OCI-LY7 (cell line): ENCODE measurements at regions not wholly inside any gene's neighbourhood (a gene's known extent, or its start where the extent isn't known, plus 50 kb on each side); places are given as distances from the start of the nearest gene placed in this dataset.

Experiments used
- CTCF ChIP-seq: fragments of 200-600 bp; sonication (generic); conservative IDR thresholded peaks from 2 replicates; pipeline ENCODE4 v1.5.1; 2014; ENCODE audit warnings: mild to moderate bottlenecking, antibody characterized with exemption, low read length, moderate library complexity, mixed read lengths
- EZH2phosphoT487 ChIP-seq: fragments of 200-600 bp; sonication (generic); IDR thresholded peaks from 2 replicates; pipeline ENCODE4 v1.6.1; 2018; ENCODE audit warnings: low read depth, borderline replicate concordance, mild to moderate bottlenecking, mixed run types, antibody characterized with exemption, low read length, moderate library complexity, mixed read lengths

DNA sequence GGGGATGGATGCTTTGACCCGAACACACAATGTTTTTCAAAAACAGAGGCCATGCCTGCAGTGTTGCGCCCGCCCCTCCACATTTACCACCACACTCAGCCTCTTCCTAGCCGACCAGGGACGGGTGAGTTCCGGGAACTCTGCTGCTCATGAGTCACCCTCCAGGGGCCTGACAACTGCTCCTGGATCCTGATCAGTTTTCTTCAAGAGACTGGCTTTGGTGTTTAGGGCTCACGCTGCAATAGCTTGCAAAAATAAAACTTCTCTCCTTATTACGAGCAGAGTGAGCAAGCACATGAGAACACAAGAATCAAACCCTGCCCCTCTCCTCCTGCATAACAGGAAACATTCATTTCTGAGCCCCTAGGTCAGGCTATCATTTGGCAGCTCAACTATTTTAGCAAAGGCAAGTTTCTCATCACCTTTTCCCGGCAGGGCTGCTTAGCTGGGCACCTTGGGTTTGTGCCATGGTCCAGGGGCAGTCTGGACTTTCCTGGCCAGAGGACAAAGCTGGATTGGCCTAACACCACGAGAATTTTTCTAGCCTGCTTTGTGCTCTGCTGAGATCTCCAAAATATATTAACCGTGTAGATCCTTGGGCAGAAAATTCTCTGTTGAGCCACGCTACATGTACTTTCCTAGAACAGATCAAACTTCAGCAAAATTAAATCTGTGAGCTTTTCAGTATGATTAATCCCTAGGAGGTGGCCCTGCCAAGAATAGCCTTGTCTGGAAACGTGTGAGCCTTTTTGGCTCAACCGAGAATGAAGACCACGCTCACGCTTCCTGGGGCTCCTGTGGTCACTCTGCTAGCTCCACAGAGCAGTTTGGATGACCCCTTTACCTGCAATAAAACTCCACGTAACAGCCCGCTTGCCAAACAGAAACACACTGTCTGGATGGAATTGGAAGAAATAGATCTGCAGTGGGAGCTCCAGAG is 52.7 kb upstream of the SPATA12 start:
- TF ChIP-seq CTCF, result no peak
- TF ChIP-seq EZH2phosphoT487, result no peak
